Gastrocnemius medialis (tissue), 4 donors: ENCODE measurements at regions not wholly inside any gene's neighbourhood (a gene's known extent, or its start where the extent isn't known, plus 50 kb on each side); places are given as distances from the start of the nearest gene placed in this dataset.

Experiments used
- POLR2A ChIP-seq, 2 donors: fragments of 450-650 bp; IDR thresholded peaks; one replicate each; pipeline ENCODE4 v1.6.1; 2017; ENCODE audit warnings: antibody characterized with exemption in 2 of 2, mild to moderate bottlenecking in 2 of 2, moderate library complexity in 2 of 2
- TF ChIP-seq, protein P1 (sequence below), 5 experiments: fragments of 450-650 bp in 3 of 5; fragments of 200-600 bp in 2 of 5; sonication (generic) in 2 of 5; IDR thresholded peaks in 4 of 5; conservative IDR thresholded peaks in 1 of 5; 1 replicate in 4 of 5; 2 replicates in 1 of 5; pipeline ENCODE4 v1.5.1; 2016 to 2019; ENCODE audit warnings: antibody characterized with exemption in 5 of 5, mild to moderate bottlenecking in 3 of 5, moderate library complexity in 3 of 5

GRCh38 chr6:67722861-67723261 is 912.2 kb upstream of the ADGRB3 start:
- TF ChIP-seq, protein P1, sequence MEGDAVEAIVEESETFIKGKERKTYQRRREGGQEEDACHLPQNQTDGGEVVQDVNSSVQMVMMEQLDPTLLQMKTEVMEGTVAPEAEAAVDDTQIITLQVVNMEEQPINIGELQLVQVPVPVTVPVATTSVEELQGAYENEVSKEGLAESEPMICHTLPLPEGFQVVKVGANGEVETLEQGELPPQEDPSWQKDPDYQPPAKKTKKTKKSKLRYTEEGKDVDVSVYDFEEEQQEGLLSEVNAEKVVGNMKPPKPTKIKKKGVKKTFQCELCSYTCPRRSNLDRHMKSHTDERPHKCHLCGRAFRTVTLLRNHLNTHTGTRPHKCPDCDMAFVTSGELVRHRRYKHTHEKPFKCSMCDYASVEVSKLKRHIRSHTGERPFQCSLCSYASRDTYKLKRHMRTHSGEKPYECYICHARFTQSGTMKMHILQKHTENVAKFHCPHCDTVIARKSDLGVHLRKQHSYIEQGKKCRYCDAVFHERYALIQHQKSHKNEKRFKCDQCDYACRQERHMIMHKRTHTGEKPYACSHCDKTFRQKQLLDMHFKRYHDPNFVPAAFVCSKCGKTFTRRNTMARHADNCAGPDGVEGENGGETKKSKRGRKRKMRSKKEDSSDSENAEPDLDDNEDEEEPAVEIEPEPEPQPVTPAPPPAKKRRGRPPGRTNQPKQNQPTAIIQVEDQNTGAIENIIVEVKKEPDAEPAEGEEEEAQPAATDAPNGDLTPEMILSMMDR (IDR thresholded peaks at IDR 0.05 in 4 of 5, conservative IDR thresholded peaks at IDR 0.05 in 1 of 5), result no peak
- no peak for TF ChIP-seq POLR2A (IDR thresholded peaks at IDR 0.05)
